ENCODE measurements at regions not wholly inside any gene's neighbourhood (a gene's known extent, or its start where the extent isn't known, plus 50 kb on each side); places are given as distances from the start of the nearest gene placed in this dataset.

DNA sequence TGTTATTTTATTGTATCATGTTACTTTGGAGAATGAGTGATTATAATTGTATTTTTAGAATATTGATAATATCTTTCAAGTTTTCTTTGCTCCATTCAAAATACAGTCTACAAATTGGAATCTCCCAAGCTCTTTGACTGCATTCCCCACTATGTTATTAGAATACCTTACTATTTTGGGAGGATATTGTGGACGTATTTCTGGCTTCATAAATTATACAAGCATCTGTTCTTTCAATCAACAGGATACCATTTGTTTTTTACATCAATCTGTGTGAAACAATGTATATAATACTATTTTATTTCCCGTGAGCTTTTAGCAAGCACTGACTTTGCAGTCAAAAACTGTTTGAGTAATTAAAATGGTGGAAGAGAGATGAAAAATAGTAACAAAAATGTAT, 226.5 kb downstream of the PTPRC start:
- DNase-seq, result no peak

DNA sequence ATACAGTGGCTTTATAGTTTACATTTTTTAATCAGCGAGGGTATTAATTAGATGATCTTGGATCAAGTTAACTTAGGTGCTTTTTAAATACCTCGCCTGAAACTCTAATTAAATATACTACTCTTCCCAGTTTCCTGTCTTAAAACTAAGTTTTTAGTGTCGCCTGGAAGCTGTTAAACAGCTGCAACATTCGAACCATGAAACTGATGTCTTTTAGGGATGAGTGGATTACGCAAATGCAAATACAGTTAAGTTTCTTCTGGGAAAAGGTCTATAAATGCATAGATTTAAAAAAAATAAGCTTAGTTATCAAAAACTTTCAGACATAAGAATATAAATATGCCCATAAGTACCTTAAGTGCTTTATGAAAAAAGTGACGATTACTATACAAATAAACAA, 228.3 kb downstream of the PTPRC start:
- no peak for DNase-seq

DNA sequence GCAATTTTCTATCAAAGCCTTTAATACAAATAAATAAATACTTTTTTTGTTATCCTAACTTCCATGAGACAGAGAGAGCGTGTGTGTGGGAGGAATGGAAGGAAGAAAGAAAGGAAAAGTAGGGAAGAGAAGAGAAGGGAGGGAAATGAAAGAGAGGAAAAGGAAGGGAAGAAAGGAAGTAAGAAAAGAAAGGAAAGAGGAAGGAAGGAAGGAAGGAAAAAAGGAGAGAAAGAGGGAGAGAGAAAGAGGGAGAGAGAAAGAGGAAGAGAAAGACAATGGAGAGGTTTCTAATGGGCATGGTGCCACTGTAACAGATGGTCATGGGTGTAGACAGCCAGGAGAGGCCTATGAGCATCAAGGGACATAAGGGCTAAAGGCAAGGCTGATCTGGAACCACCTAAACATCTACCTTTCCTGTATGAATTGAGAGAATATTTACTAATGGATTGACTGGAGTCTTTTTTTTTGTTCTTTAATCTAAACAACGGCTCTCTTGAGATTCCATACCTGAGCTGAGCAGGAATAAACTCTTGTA, 234.9 kb downstream of the PTPRC start:
- DNase-seq, result no peak

DNA sequence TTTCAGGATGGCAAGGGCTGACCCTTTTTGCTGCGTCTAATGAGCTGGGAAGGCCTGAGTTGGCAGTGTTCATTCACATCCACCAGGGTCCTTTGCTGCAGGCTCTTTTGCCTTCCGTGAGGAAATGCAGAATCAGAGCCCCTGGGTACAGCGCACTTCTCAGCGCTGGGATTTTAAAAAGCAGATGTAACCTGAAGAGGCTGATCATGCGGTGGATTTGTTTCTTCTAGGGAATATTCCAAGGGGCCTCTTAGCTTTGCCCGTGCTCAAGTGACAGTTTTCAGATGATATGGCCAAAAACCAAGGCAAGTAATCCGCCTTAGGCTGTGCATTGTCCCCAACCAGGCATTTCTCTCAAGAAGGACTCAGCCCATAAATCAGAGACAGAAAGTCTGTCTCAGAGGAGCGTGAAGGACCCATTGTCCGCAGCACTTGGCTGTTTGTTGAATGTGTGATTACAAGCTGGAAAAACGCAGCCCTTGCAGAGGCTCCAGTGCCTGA, 237.6 kb downstream of the PTPRC start:
- DNase-seq, result no peak

DNA sequence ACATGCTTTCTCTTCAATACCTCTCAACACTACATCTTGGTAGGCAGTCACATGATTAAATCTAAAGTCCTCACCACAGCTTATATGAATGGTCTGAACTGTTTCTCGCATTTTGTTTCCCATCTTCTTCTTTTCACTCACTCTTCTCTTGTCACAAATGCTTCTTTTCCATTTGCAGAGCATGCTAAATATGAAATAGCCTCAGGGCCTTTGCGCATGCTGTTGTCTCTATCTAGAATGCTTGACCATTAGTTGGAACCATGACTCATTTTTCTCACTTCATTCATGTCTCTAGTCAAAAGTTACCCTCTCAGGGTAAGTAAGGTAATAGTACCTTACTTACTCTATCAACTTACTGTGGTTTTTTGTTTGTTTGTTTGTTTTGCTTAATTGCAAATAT, 239.7 kb downstream of the PTPRC start:
- DNase-seq, result no peak

DNA sequence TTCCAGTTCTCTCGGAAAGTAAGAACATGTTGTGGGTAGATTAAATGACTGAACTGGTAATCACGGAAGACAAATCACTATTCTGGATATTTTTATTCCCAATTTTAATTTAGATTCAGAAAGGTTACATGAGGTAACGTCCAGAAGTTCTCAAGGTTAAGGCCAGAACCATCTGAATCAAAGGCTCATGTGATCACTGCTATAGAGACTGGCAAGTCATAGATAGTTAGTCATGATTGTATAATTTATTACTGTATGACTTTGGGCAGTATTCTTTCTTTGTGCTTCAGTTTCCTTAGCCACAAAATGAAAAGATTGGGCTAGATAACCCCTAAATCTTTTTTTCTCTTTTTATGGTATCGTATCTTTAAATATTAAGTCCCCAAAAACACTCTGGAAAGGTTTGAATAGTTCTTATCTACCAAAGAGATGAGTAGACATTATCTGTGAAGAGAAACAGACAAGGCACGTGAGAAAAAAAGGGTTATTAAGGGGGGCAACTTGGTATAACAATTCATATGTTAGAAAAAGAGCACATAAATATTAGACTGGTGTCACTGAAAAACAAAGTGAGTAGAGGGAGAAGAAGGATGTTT, 241.0 kb downstream of the PTPRC start:
- DNase-seq, result no peak

DNA sequence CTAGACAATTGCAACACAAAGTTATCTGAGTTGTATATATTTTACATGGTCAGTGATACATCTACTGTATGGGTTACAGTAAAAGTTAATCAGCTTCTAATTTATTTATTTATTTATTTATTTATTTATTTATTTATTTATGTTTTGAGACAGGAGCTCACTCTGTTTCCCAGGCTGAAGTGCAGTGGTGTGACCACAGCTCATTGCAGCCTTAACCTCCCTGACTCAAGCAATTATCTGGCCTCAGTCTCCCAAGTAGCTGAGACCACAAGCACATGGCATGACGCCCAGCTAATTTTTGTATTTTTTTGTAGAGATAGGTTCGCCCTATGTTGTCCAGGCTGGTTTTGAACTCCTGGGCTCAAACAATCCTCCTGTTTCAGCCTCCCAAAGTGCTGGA, 241.6 kb downstream of the PTPRC start:
- DNase-seq, result no peak

DNA sequence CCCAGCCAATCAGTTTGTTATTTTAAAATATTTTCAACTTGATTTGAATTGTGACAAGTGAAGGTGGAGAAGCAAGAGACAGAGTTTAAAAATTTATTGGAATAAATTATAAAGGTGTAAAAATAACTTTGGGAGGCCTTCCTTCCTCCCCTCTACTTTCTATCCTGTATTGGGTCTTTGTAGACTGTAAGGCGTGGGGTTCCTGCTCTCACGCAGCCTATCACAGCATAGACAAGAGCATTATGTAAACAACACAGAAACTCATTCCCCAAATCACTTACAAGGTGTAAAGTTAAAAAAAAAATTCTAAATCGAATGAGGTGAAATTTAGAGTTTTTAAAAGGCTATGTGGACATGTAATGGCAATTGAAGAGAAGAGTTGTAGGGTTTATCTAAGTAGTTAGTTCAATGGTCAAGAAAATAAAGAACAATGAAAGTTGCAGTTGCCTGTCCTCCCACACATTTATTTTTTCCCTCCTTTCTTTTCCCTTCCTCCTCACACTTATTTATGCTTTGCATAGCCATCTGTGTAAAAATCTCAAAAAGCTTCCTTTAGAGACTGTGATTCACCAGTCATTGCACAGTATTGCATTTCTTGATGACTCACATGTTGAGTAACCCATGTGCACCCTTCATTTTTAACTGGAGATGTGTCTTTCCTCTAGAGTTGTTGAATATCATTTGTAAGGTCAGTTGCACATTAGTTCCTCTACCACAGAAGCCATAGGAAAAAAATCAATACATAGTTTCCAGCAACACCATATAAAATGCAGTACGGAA, 242.2 kb downstream of the PTPRC start:
- DNase-seq, result no peak

DNA sequence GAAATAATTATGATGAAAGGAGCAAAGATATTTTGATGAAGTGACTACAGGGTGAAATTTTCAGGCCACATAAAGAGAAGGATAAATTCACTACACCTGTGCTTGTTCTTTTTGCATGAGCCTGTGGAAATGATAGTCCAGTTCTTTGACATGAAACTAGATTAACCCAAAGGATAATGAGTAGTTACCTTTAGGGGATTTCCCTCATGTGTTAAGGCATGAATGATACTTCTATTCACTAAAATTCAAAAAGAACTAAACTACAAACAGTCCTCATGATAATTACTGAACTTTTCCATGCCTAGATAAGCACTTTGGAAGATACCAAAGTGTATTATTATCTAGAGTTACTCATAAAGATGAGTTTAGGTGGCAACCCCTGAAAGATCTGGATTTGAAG, 244.3 kb downstream of the PTPRC start:
- no peak for DNase-seq

DNA sequence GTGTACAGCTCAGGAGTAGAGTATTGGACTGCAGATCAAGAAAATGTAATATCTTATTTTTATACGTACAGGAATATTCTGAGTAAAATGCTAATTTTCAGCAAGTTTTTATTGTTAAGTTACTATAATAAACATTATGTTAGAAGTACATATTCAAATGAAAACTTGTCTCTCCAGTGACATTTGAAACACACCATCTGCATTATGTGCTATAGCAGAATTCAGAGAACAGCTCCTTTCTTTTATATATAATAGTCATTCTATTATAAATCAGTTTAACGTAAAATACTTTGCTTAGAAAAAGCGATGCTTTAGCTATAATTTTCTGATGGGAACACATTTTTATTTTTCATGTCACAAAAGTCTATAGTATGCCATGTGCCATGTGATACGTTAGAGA, 249.0 kb downstream of the PTPRC start:
- DNase-seq, result no peak

DNA sequence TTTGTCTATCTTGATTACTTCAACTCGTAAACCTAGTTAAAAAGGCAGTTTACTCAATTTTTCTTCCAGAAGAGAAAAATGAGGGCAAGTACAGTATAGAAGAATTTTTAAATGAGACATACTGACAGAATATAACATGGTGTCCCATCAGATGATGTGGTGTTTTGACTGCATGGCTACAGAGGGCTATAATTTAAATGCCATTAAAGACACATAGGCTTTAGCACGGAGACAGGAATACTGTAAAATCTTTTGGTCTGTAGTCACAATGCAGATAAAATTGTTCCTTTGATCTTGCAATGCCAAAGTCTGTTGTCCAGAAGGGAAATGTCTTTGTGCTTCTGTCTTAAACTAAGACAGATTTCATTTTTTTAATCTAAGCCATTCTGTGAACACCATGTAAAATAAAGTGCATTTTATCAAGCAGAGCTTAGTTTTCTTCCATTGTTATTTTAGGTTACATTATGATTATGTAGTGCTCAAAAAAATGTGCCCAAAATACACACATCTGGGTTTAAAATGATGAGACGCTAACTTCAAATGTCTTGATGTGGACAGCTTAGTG, 249.6 kb downstream of the PTPRC start:
- DNase-seq, result no peak

DNA sequence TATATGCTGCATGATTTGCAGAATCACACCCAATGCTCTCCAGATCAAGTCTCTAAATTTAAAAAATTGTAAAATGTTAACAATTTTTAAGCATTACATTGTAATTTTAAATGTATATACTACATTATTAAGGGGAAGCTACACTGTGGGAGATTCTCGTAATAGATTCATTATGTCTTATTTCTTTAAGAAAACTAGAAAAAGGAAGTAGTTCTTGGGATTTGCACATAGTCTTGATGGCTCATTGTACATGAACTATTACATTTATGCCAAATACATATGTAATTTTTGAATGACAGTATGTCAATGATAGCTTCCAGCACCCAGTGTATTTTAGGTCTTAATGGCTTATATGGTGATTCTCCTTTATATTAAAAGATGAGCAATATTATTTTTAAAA, 250.3 kb downstream of the PTPRC start:
- DNase-seq, result no peak

DNA sequence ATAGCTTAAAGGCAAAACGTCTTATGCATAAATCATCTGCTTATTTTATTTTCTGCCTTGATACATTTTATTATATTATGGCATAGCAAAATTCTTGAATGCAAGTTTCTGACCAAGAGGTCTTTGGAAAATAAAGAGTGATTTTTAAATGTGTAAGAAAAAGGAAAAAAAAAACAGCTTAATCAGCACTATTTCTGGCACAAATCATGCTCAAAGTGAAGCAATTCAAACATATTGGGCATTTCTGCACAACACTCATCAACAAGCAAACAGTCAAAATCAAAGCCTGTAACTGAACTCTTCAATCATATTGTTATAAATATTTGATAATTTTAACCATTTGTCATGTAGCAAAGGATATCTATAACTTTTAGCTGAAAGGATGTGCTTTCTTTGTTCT, 250.9 kb downstream of the PTPRC start:
- no peak for DNase-seq

DNA sequence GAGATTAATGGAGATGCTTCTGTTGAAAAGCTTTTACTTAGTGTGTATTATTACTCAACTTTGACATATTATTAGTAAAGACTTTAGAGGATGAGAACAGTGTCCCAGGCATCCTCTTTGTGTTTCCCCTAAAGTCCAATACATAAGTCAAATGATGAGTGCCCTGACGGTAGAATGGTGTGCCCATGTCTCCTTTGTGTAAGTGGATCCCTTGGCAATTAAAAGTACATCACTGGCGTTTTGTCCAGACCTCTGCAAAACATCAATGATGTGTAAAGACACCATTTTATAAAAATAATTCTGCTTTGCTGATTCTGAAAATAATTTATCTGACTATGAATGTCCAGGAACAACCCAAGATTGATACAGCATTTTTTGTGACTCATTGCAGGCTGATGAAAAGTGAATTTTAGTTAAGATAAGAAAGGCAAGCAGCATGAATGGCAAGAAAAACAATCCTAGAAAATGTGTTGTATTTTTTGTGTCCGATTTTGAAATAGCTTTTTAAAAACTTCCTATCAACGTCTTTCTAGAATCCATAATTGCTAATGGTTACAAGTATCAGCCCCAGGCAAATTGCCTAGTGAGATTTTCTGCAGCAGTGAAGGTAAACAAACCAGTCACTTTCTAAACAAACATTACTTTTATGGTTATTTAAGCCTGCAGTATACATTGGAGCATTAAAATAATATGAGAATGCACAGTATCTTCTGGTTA, 251.5 kb downstream of the PTPRC start:
- no peak for DNase-seq

DNA sequence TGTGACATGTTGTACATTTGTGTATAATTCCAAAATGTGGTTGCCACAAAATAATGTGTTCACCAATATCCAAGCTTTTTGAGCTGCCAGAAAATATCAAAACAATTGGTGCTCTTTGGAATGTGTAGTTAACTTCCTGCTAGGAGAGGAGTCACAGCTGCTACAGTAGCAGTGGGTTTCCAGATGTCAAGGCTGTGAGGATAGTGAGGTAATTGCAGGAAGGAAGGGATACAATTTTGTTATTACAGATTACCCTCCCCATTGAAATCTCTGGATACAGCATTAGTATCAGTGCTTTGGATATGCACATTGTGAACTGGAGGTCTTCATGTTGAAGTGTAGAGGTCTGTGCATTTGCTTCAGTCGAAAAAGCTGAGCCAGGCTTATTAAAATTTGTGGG, 253.2 kb downstream of the PTPRC start:
- DNase-seq, result no peak

DNA sequence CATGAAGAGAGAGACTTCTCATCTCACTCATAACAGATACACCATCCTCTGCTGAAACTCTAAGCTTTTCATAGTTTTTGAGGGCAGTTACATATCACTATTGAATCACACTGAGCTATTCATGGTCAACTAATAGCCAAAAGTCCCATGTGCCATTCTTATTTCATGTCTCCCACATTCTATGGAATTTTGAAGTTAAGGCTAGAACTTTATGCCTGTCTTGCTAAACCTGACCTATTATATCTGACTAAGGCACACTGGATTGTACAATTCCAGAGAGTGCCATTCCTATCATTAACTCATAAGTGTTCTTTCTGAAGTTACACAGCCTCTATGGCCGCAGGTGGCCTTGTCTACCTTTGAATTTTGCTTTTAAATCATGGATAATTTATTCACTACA, 254.3 kb downstream of the PTPRC start:
- no peak for DNase-seq

DNA sequence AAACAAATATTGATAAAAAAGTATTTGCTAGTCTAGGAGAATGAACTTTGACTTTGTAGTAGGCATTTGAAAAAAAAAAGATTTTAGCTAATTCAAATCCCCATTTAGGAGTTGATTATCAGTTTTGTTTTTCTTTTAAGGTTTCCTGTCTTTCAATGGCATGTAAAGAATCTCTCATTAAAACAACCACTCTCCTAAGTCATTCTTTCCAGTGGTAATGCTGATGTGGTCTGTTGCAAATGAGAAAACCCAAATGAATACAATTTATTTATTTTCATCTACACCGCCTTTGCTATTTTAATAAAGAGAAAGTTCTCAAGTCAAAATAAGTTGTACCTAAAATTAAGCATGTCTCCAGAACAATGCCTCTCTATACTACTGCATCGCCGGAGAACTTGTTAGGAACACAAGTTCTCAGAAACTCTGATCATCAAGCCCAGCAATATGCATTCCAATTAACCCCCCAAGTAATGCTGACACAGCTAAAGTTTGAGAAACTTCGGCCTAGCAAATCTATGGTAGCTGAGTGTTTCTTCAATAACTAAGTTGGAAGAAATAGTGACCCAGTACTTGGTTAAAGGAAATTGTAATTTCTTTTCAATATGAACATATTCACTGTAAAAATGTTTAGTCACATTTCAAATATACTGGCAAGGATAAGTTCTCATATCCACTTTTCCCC, 255.1 kb downstream of the PTPRC start:
- no peak for DNase-seq

DNA sequence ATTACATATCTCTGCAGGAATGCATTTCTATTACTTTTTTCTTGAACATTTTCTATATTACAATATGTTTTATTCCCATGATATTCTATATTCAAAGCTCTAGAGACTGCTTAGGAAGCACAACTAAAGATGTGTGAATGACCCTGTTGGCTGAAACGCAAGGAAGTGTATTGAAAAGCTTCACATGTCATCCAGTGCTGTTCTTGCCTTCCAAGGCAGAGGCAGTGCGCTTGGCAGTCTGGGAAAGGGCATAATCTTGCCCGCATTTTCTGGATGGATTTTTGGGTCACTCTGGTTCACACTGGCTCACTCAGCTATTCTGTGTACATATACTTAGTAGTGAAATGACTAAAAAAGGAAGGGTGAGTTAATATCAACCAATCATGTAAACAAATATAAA, 262.4 kb downstream of the PTPRC start:
- DNase-seq, result no peak

DNA sequence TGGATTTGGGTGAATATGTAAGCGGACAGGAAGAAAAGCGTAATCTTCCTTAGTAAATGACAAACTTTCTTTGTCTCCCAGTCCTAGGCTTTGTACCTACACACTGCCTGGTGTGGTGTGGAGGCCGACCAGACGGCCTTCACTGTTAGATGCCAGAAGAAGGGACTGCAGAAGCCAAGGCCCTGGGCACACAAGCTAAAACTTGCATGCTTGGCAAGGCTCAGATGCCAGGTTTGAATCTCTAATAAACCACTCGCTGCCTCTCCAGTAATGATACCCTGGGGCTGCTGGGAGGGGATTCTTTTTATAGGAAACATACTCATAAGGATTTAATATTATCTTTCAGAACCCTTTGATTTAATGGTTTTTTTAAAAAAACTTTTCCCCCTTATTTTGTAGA, 263.8 kb downstream of the PTPRC start:
- DNase-seq, result no peak

DNA sequence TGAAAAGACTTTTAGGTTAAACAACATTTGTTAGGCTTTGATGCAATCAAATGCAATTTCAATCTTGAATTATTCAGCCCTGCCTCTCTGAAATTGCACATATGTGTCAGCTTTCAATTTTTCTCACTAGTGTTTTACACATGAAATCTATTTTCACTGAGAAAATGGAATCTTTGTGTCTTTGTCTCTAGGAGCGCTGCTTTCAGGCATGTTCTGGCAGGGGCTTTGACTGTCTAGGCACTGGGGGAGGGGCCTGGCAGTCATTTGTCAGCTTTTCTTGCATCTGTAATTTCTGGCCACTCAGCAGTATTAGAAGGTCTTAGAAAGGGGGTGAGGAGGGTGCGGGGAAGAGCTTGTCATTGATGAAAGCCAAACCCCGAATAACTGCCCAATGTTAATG, 264.4 kb downstream of the PTPRC start:
- no peak for DNase-seq

DNA sequence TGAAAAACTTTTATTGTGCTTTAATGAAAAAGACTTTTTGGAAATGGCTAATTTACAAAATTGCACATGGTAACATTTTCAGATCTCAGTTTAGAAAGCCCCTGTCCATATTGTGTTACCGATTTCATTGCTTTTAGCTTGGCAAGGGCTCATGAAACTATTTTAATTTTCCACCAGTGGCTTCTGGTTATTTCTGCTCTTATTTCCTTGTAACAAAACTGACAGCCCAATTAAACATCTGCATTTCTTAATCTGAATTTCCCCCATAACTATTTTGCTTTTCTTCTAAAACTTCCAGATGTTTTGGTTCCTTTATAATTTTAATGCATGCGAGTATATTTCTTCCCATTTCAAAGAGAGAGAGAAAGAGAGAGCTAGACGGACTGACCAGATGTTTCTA, 264.8 kb downstream of the PTPRC start:
- DNase-seq, result no peak

DNA sequence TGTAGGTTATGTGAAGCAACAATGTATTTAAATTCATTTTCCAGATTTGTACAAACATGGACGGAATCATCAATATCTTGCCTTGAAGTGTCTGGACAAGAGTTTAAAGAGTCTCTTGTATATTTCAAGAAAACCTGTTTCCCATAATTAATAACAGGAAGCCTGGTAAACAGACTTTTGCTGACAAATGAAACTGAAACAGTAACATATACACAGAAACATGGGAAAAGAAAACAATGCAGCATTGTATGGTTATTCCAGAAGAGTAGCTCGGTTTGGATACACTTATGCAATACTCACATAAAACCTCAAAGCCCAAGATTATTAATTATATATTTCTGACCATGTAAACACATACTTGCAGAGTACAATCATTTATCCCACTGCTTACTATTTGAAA, 265.5 kb downstream of the PTPRC start:
- DNase-seq, result no peak
